ENCODE measurements at regions not wholly inside any gene's neighbourhood (a gene's known extent, or its start where the extent isn't known, plus 50 kb on each side); places are given as distances from the start of the nearest gene placed in this dataset.

DNA sequence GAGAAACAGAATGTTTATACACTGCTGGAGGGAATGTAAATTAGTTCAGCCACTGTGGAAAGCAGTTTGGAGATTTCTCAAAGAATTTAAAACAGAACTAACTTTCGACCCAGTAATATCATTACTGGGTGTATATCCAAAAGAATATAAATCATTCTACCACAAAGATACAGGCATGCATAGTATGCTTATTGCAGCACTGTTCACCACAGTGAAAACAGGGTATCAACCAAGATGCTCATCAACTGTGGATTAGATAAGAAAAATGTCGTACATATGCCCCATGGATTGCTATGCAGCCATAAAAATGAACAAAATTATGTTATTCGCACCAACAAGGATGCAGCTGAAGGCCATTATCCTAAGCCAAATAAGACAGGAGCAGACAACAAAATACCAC, 343.1 kb upstream of the KCND2 start:
- H3K79me2 ChIP-seq (replicated peaks; ENCODE audit: insufficient read depth, low read length) = no peaks in the 10 kb centered on the region
- H3K36me3 ChIP-seq (ENCODE audit: insufficient read depth, low read length) = no peaks in the 10 kb centered on the region
- H4K20me1 ChIP-seq (ENCODE audit: insufficient read depth) = no peaks in the 10 kb centered on the region
- no peak overlapping the region for H3K4me3 ChIP-seq (ENCODE audit: low read length)
- no peaks in the 10 kb centered on the region for H3F3A ChIP-seq (ENCODE audit: insufficient read depth, low read length, poor library complexity, severe bottlenecking)
- no peak overlapping the region for H3K9ac ChIP-seq (ENCODE audit: low read length)
- H3K9me3 ChIP-seq (ENCODE audit: low read length) = no peaks in the 10 kb centered on the region
- H2AFZ ChIP-seq (ENCODE audit: low read depth, low read length) = no peak overlapping the region
- no peak overlapping the region for H3K27ac ChIP-seq (ENCODE audit: low read length)
- H3K27me3 ChIP-seq (ENCODE audit: insufficient read depth, low read depth, low read length) = no peaks in the 10 kb centered on the region
- H3K9me2 ChIP-seq (ENCODE audit: insufficient read depth, low read length) = no peaks in the 10 kb centered on the region
- TF ChIP-seq, protein P1, sequence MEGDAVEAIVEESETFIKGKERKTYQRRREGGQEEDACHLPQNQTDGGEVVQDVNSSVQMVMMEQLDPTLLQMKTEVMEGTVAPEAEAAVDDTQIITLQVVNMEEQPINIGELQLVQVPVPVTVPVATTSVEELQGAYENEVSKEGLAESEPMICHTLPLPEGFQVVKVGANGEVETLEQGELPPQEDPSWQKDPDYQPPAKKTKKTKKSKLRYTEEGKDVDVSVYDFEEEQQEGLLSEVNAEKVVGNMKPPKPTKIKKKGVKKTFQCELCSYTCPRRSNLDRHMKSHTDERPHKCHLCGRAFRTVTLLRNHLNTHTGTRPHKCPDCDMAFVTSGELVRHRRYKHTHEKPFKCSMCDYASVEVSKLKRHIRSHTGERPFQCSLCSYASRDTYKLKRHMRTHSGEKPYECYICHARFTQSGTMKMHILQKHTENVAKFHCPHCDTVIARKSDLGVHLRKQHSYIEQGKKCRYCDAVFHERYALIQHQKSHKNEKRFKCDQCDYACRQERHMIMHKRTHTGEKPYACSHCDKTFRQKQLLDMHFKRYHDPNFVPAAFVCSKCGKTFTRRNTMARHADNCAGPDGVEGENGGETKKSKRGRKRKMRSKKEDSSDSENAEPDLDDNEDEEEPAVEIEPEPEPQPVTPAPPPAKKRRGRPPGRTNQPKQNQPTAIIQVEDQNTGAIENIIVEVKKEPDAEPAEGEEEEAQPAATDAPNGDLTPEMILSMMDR (IDR thresholded peaks at IDR 0.05; ENCODE audit: poor library complexity, severe bottlenecking) = no peak
- TF ChIP-seq EP300 (conservative IDR thresholded peaks at IDR 0.05; ENCODE audit: poor library complexity, severe bottlenecking) (no peak), MXI1 (conservative IDR thresholded peaks at IDR 0.05; ENCODE audit: poor library complexity, severe bottlenecking) (no peak), SMC3 (conservative IDR thresholded peaks at IDR 0.05; ENCODE audit: poor library complexity) (no peak), TAF1 (IDR thresholded peaks at IDR 0.05; ENCODE audit: low read depth) (no peak), EZH2 (IDR thresholded peaks at IDR 0.05; ENCODE audit: borderline replicate concordance, insufficient read depth, low read length, poor library complexity, severe bottlenecking) (no peak), POLR2AphosphoS5 (IDR thresholded peaks at IDR 0.05) (no peak), RAD21 (conservative IDR thresholded peaks at IDR 0.05) (no peak)
- TF ChIP-seq, protein P2, sequence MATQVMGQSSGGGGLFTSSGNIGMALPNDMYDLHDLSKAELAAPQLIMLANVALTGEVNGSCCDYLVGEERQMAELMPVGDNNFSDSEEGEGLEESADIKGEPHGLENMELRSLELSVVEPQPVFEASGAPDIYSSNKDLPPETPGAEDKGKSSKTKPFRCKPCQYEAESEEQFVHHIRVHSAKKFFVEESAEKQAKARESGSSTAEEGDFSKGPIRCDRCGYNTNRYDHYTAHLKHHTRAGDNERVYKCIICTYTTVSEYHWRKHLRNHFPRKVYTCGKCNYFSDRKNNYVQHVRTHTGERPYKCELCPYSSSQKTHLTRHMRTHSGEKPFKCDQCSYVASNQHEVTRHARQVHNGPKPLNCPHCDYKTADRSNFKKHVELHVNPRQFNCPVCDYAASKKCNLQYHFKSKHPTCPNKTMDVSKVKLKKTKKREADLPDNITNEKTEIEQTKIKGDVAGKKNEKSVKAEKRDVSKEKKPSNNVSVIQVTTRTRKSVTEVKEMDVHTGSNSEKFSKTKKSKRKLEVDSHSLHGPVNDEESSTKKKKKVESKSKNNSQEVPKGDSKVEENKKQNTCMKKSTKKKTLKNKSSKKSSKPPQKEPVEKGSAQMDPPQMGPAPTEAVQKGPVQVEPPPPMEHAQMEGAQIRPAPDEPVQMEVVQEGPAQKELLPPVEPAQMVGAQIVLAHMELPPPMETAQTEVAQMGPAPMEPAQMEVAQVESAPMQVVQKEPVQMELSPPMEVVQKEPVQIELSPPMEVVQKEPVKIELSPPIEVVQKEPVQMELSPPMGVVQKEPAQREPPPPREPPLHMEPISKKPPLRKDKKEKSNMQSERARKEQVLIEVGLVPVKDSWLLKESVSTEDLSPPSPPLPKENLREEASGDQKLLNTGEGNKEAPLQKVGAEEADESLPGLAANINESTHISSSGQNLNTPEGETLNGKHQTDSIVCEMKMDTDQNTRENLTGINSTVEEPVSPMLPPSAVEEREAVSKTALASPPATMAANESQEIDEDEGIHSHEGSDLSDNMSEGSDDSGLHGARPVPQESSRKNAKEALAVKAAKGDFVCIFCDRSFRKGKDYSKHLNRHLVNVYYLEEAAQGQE (IDR thresholded peaks at IDR 0.05; ENCODE audit: borderline replicate concordance) = no peak
- H3K4me2 ChIP-seq (ENCODE audit: low read length) = no peak overlapping the region

DNA sequence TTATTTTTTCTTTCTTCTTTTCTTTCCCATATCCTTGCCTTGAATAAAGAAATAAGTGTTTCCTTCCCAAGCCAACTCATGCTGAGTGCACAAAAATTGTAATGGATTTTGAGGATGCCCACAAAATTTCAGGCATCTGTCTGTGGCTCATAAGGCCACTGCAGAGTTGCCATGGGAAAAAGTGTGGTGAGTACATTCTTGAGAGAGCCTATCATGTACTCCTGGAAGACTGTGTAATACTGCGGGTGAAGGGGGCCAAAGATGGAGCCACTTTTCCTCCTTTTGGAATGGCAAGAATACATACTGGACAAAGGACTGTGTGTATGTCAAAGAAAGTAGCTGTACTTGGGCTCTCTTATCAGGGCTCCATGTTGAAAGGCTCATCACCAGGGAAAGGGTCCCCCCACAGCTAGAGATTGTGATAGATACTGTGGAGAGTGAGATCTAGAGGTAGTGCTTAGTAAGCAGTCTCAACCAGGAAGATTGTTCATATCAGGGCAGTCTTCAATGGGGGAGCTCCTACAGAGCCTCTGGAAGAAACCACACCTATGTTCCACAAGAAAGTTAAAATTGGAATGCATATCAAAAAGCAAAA, 341.6 kb upstream of the KCND2 start:
- no peaks in the 10 kb centered on the region for H4K20me1 ChIP-seq (ENCODE audit: insufficient read depth)
- H3K27me3 ChIP-seq (ENCODE audit: insufficient read depth, low read depth, low read length) = no peaks in the 10 kb centered on the region
- H3K9me3 ChIP-seq (ENCODE audit: low read length) = no peaks in the 10 kb centered on the region
- H3K9ac ChIP-seq (ENCODE audit: low read length) = no peak overlapping the region
- H3K79me2 ChIP-seq (replicated peaks; ENCODE audit: insufficient read depth, low read length) = no peaks in the 10 kb centered on the region
- no peaks in the 10 kb centered on the region for H3K9me2 ChIP-seq (ENCODE audit: insufficient read depth, low read length)
- H3K36me3 ChIP-seq (ENCODE audit: insufficient read depth, low read length) = no peaks in the 10 kb centered on the region
- no peak overlapping the region for H3K27ac ChIP-seq (ENCODE audit: low read length)
- TF ChIP-seq TAF1 (IDR thresholded peaks at IDR 0.05; ENCODE audit: low read depth) (no peak), RAD21 (conservative IDR thresholded peaks at IDR 0.05) (no peak), EZH2 (IDR thresholded peaks at IDR 0.05; ENCODE audit: borderline replicate concordance, insufficient read depth, low read length, poor library complexity, severe bottlenecking) (no peak), EP300 (conservative IDR thresholded peaks at IDR 0.05; ENCODE audit: poor library complexity, severe bottlenecking) (no peak), SMC3 (conservative IDR thresholded peaks at IDR 0.05; ENCODE audit: poor library complexity) (no peak), POLR2AphosphoS5 (IDR thresholded peaks at IDR 0.05) (no peak), MXI1 (conservative IDR thresholded peaks at IDR 0.05; ENCODE audit: poor library complexity, severe bottlenecking) (no peak)
- TF ChIP-seq, protein P1 (IDR thresholded peaks at IDR 0.05; ENCODE audit: poor library complexity, severe bottlenecking) = no peak
- TF ChIP-seq, protein P2 (IDR thresholded peaks at IDR 0.05; ENCODE audit: borderline replicate concordance) = no peak
- no peak overlapping the region for H2AFZ ChIP-seq (ENCODE audit: low read depth, low read length)
- no peak overlapping the region for H3K4me3 ChIP-seq (ENCODE audit: low read length)
- no peaks in the 10 kb centered on the region for H3F3A ChIP-seq (ENCODE audit: insufficient read depth, low read length, poor library complexity, severe bottlenecking)
- H3K4me2 ChIP-seq (ENCODE audit: low read length) = no peak overlapping the region

Measured in neural cell (in vitro differentiated cells).